Bronchial epithelial cell (primary cell): ENCODE measurements at regions not wholly inside any gene's neighbourhood (a gene's known extent, or its start where the extent isn't known, plus 50 kb on each side); places are given as distances from the start of the nearest gene placed in this dataset.

Experiments
- DNase-seq: peaks from one replicate; pipeline ENCODE4 v3.0.0-alpha.2; 2010; ENCODE audit warnings: low read depth
- FAIRE-seq: peaks from 2 replicates; lab custom pipeline; 2011; peaks lifted over from hg19 to GRCh38; lab: Jason Lieb, UNC
- H3K27me3 ChIP-seq: 2 replicates; pipeline ENCODE4 v1.5.1; 2011; ENCODE audit warnings: low read length; ENCODE audit not compliant: control insufficient read depth, insufficient read depth
- H3K36me3 ChIP-seq: 2 replicates; pipeline ENCODE4 v1.5.1; 2011; ENCODE audit warnings: low read length; ENCODE audit not compliant: control insufficient read depth, insufficient read depth
- H3K4me3 ChIP-seq: 2 replicates; pipeline ENCODE4 v1.5.1; 2011; ENCODE audit warnings: mild to moderate bottlenecking, low read depth, low read length, control low read depth
- TF ChIP-seq, protein P1 (sequence below): IDR thresholded peaks from 2 replicates; pipeline ENCODE4 v1.5.1; 2011; ENCODE audit warnings: mild to moderate bottlenecking, moderate library complexity, low read length, control low read depth, inconsistent platforms; ENCODE audit not compliant: insufficient read depth, severe bottlenecking

GRCh38 chr2:181810823-181811695, 80.5 kb upstream of the ITPRID2 start:
- FAIRE-seq = no peak
- no peak overlapping the region for H3K4me3 ChIP-seq
- H3K36me3 ChIP-seq = no peaks in the 10 kb centered on the region
- DNase-seq = peak; percentile 99
- TF ChIP-seq, protein P1, sequence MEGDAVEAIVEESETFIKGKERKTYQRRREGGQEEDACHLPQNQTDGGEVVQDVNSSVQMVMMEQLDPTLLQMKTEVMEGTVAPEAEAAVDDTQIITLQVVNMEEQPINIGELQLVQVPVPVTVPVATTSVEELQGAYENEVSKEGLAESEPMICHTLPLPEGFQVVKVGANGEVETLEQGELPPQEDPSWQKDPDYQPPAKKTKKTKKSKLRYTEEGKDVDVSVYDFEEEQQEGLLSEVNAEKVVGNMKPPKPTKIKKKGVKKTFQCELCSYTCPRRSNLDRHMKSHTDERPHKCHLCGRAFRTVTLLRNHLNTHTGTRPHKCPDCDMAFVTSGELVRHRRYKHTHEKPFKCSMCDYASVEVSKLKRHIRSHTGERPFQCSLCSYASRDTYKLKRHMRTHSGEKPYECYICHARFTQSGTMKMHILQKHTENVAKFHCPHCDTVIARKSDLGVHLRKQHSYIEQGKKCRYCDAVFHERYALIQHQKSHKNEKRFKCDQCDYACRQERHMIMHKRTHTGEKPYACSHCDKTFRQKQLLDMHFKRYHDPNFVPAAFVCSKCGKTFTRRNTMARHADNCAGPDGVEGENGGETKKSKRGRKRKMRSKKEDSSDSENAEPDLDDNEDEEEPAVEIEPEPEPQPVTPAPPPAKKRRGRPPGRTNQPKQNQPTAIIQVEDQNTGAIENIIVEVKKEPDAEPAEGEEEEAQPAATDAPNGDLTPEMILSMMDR = no peak
- H3K27me3 ChIP-seq = no peaks in the 10 kb centered on the region

DNA sequence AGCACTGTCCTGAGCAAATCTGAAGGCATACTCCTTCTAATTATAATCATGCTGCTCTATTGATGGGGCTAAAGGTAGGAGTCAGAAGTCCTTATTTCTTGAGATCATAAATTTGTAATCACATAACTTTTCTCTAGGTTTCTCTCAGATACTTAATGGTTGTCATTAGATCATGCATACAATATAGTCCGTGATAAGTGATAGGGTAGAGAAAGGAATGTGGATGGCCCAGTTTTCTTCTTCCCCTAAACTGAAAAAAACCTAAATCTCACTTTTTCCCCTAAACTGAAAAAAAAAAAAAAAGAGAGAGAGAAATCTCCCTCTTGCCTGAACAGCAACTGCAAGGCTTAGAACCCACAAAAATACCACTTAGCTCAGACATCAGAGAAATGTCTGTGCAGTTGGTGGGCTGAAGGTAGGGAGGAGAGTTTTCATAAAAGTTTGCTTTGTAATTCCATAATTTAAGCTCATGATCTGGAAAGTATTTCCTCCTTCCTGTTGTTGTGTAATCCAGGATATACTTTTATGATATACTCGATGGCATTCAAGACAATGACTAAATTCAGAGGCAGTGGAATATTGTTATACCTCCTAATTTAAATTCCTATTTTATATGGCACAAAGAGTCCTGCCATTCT, 79.3 kb upstream of the ITPRID2 start:
- FAIRE-seq (no peak), DNase-seq (peak; percentile 80)
- H3K36me3 ChIP-seq = no peaks in the 10 kb centered on the region

GRCh38 chr2:181814057-181814491, 77.5 kb upstream of the ITPRID2 start:
- no peak overlapping the region for H3K4me3 ChIP-seq
- DNase-seq (no peak), FAIRE-seq (no peak)
- no peaks in the 10 kb centered on the region for H3K27me3 ChIP-seq
- no peaks in the 10 kb centered on the region for H3K36me3 ChIP-seq
- TF ChIP-seq, protein P1 = no peak

More for the DNA sequence above, 79.3 kb upstream of the ITPRID2 start:
- Histone ChIP-seq H3K27me3 (no peaks in the 10 kb centered on the region), H3K4me3 (no peak overlapping the region)
- TF ChIP-seq, protein P1 = no peak

GRCh38 chr2:181817509-181817908, 74.0 kb upstream of the ITPRID2 start:
- DNase-seq (no peak), FAIRE-seq (no peak)
- H3K4me3 ChIP-seq = no peak overlapping the region
- H3K27me3 ChIP-seq = no peaks in the 10 kb centered on the region
- TF ChIP-seq, protein P1 = no peak
- H3K36me3 ChIP-seq = no peaks in the 10 kb centered on the region

DNA sequence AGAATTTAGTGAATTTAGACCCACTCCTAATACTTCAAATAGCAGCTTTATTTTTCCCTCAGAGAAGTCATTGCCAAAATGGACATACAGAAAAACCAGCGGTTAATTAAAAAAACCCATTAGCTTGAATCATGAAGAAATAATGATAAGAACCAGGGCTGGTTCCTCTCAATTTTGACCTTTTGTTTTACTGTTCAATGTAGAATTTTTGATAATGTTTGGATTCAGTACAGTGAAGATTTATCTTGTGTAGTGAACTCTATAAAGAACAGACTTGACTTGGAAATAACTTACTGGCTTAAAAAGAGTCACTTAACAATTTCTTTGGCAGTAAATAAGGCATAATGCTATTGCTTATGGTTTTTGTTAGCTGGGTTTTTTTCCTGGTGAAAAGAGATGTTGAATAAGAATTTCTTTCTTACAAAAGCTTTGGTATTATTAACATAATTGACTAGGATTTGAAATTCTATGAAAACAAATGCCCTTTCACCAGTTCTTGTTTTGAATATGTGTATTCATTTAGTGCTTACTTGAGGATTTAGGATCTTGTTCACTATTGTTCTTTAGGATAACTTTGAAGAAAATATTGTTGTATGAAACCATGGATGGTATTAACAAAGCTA, 73.4 kb upstream of the ITPRID2 start:
- Histone ChIP-seq H3K27me3 (no peaks in the 10 kb centered on the region), H3K36me3 (no peaks in the 10 kb centered on the region), H3K4me3 (no peak overlapping the region)
- FAIRE-seq (no peak), DNase-seq (no peak)
- TF ChIP-seq, protein P1 = no peak
